K562 (cell line): ENCODE measurements at regions not wholly inside any gene's neighbourhood (a gene's known extent, or its start where the extent isn't known, plus 50 kb on each side); places are given as distances from the start of the nearest gene placed in this dataset.

ENCODE experiments used
- ATAC-seq: fragments of 200-7000 bp; cut with Tn5 transposase; 3 replicates; pipeline ENCODE4 v1.9.1; 2020; ENCODE audit warnings: moderate library complexity
- BruUV-seq: library from RNA; stranded (reverse); fragments of 400-500 nt; replicated peaks from 2 replicates; lab custom pipeline; 2021; lab: Mats Ljungman, UMichigan
- CTCF ChIA-PET: fragments of 300-600 bp; formaldehyde crosslinking; extraction: SDS; loops from one replicate; lab custom pipeline; 2021; ENCODE audit warnings: low intra/inter-chr PET ratio; lab: Yijun Ruan, JAX
- POLR2A ChIA-PET: fragments of 300-600, 350-650 bp; sonication (Branson Sonifier 250); formaldehyde crosslinking; extraction: SDS; loops from one replicate; lab custom pipeline; 2021; ENCODE audit warnings: antibody characterized with exemption, inconsistent platforms; lab: Yijun Ruan, JAX
- DNase-seq, 4 experiments: peaks; one replicate each; pipeline versions ENCODE4 v3.0.0 to v3.0.0-alpha.2; 2011 to 2018; ENCODE audit warnings: low spot score in 3 of 4, mixed read lengths in 3 of 4; ENCODE audit errors: extremely low read depth in 1 of 4
- FAIRE-seq: peaks from 2 replicates; lab custom pipeline; 2011; peaks lifted over from hg19 to GRCh38; lab: Jason Lieb, UNC
- H2AFZ ChIP-seq: 2 replicates; pipeline ENCODE4 v1.6.0; 2011; ENCODE audit warnings: low read depth, low read length, control low read depth, inconsistent platforms
- H3K27ac ChIP-seq: fragments of 200-600 bp; 3 replicates; pipeline ENCODE4 v1.8.0; 2011; ENCODE audit warnings: low read depth, mild to moderate bottlenecking, control low read depth, inconsistent platforms, low read length, moderate library complexity, mixed read lengths; ENCODE audit errors: extremely low read depth
- H3K27me3 ChIP-seq, 2 experiments: fragments of 300-600 bp in 1 of 2; 2 replicates in 1 of 2; 3 replicates in 1 of 2; pipeline versions ENCODE4 v1.6.0 to v1.8.0; 2011; ENCODE audit warnings: inconsistent platforms in 2 of 2, low read length in 2 of 2, mild to moderate bottlenecking in 1 of 2, mixed read lengths in 1 of 2, moderate library complexity in 1 of 2; ENCODE audit not compliant: control insufficient read depth in 2 of 2, insufficient read depth in 2 of 2
- H3K36me3 ChIP-seq: fragments of 300-600 bp; 3 replicates; pipeline ENCODE4 v1.8.0; 2011; ENCODE audit warnings: mild to moderate bottlenecking, low read length, inconsistent platforms; ENCODE audit not compliant: control insufficient read depth, insufficient read depth
- H3K4me1 ChIP-seq, 2 experiments: fragments of 200-600 bp in 1 of 2; replicated peaks in 1 of 2; 2 replicates in 1 of 2; 3 replicates in 1 of 2; pipeline versions ENCODE4 v1.5.1 to v1.8.0; 2011; ENCODE audit warnings: inconsistent platforms in 2 of 2, low read length in 2 of 2, mild to moderate bottlenecking in 1 of 2, mixed read lengths in 1 of 2, moderate library complexity in 1 of 2; ENCODE audit not compliant: control insufficient read depth in 2 of 2, insufficient read depth in 2 of 2
- H3K4me2 ChIP-seq: 2 replicates; pipeline ENCODE4 v1.6.1; 2011; ENCODE audit warnings: low read length, control low read depth, inconsistent platforms, mixed read lengths; ENCODE audit not compliant: insufficient read depth
- H3K4me3 ChIP-seq: fragments of 200-600 bp; sonication (generic), shearing (Covaris generic); 2 replicates; pipeline ENCODE4 v1.5.1; 2016; ENCODE audit warnings: control low read depth, inconsistent platforms
- H3K79me2 ChIP-seq: fragments of 200-600 bp; 3 replicates; pipeline ENCODE4 v1.8.0; 2011; ENCODE audit warnings: low read length, inconsistent platforms; ENCODE audit not compliant: control insufficient read depth, insufficient read depth
- H3K9ac ChIP-seq, 2 experiments: 2 replicates each; pipeline versions ENCODE4 v1.6.0 to v1.6.1; 2011; ENCODE audit warnings: low read depth in 2 of 2, low read length in 2 of 2, control low read depth in 1 of 2, inconsistent platforms in 1 of 2, mild to moderate bottlenecking in 1 of 2, mixed read lengths in 1 of 2; ENCODE audit not compliant: insufficient read depth in 1 of 2
- H3K9me1 ChIP-seq: one replicate; pipeline ENCODE4 v1.6.0; 2011; ENCODE audit warnings: inconsistent platforms, mild to moderate bottlenecking, low read length, moderate library complexity; ENCODE audit not compliant: control insufficient read depth, insufficient read depth
- H3K9me3 ChIP-seq: replicated peaks from 2 replicates; pipeline ENCODE4 v1.5.1; 2011; ENCODE audit warnings: low read depth, low read length, inconsistent platforms; ENCODE audit not compliant: control insufficient read depth, insufficient read depth
- H4K20me1 ChIP-seq: replicated peaks from 2 replicates; pipeline ENCODE4 v1.6.1; 2011; ENCODE audit warnings: low read length, inconsistent platforms, mixed read lengths; ENCODE audit not compliant: control insufficient read depth, insufficient read depth
- CBFA2T2 ChIP-seq: fragments of 450-650 bp; conservative IDR thresholded peaks from 2 replicates; pipeline ENCODE4 v1.6.1; 2017; ENCODE audit warnings: mild to moderate bottlenecking
- FOXP1 ChIP-seq: sonication (generic); formaldehyde crosslinking; IDR thresholded peaks from 2 replicates; pipeline ENCODE4 v1.8.0; 2022; ENCODE audit warnings: mild to moderate bottlenecking, missing genetic modification reagents
- MEIS2 ChIP-seq: fragments of 450-650 bp; IDR thresholded peaks from 2 replicates; pipeline ENCODE4 v1.6.1; 2014; ENCODE audit warnings: mild to moderate bottlenecking; ENCODE audit not compliant: partially characterized antibody
- MXI1 ChIP-seq: IDR thresholded peaks from 2 replicates; pipeline ENCODE4 v1.6.1; 2011; ENCODE audit warnings: low read depth, mild to moderate bottlenecking, improper control_type of control experiment, low read length
- PHF8 ChIP-seq: fragments of 200-600 bp; sonication (generic); IDR thresholded peaks from 2 replicates; pipeline ENCODE4 v1.6.1; 2012; ENCODE audit warnings: mixed run types, mild to moderate bottlenecking, inconsistent platforms, low read length, moderate library complexity, borderline replicate concordance
- POLR2H ChIP-seq: IDR thresholded peaks from 2 replicates; pipeline ENCODE4 v1.6.1; 2016; ENCODE audit warnings: missing genetic modification characterization, low read depth, mild to moderate bottlenecking, control low read depth, missing compliant biosample characterization, moderate library complexity
- SMAD1 ChIP-seq: fragments of 150-350 bp; IDR thresholded peaks from 2 replicates; pipeline ENCODE4 v1.6.1; 2014; ENCODE audit warnings: low read length, low read depth; ENCODE audit not compliant: partially characterized antibody
- SP1 ChIP-seq: sonication (generic); formaldehyde crosslinking; IDR thresholded peaks from 2 replicates; pipeline ENCODE4 v1.8.1; 2022; ENCODE audit warnings: mild to moderate bottlenecking, missing genetic modification reagents
- SRF ChIP-seq, 2 experiments: fragments of 250-450, 450-650 bp in 1 of 2; sonication (Bioruptor Pico) in 1 of 2; sonication (generic) in 1 of 2; formaldehyde crosslinking; IDR thresholded peaks; 2 replicates each; pipeline versions ENCODE4 v1.5.0 to v1.5.1; 2020 to 2022; ENCODE audit warnings: mild to moderate bottlenecking in 1 of 2, missing genetic modification reagents in 1 of 2
- SRSF7 ChIP-seq: fragments of 200-400 bp; formaldehyde crosslinking; optimal IDR thresholded peaks from 2 replicates; pipeline ENCODE3; 2017; ENCODE audit warnings: mild to moderate bottlenecking, low read depth, low read length
- ZNF146 ChIP-seq: IDR thresholded peaks from one replicate; pipeline ENCODE4 v1.6.1; 2018; ENCODE audit warnings: missing compliant biosample characterization; ENCODE audit not compliant: unreplicated experiment
- ZNF354B ChIP-seq: fragments of 250-450 bp; sonication (Bioruptor Pico); IDR thresholded peaks from 2 replicates; pipeline ENCODE4 v1.4.0; 2020
- WGBS: fragments of 100-300 bp; shearing (Covaris generic); methylation state at CpG from one replicate; pipeline ENCODE4 v1.1.6; 2016; ENCODE audit warnings: low coverage, mixed read lengths; ENCODE audit not compliant: insufficient coverage; ENCODE audit errors: missing lambda C conversion rate; 5-methylcytosine and 5-hydroxymethylcytosine counted together
- in situ Hi-C: fragments of 300-500 bp; cut with MboI; formaldehyde crosslinking; loops from 4 replicates; pipeline ENCODE4 v1.15.0; 2018; ENCODE audit warnings: inconsistent platforms, mixed read lengths
- intact Hi-C: fragments of 100-400 bp; cut with micrococcal nuclease; formaldehyde crosslinking; loops from 2 replicates; pipeline ENCODE4 v1.14.2; 2022
- TF ChIP-seq, protein P1 (sequence below), 2 experiments: fragments of 450-650 bp; formaldehyde crosslinking in 1 of 2; IDR thresholded peaks; 2 replicates each; pipeline versions ENCODE4 v1.4.0 to v1.6.1; 2014 to 2020; ENCODE audit warnings: mild to moderate bottlenecking in 2 of 2, borderline replicate concordance in 1 of 2, low read depth in 1 of 2

DNA sequence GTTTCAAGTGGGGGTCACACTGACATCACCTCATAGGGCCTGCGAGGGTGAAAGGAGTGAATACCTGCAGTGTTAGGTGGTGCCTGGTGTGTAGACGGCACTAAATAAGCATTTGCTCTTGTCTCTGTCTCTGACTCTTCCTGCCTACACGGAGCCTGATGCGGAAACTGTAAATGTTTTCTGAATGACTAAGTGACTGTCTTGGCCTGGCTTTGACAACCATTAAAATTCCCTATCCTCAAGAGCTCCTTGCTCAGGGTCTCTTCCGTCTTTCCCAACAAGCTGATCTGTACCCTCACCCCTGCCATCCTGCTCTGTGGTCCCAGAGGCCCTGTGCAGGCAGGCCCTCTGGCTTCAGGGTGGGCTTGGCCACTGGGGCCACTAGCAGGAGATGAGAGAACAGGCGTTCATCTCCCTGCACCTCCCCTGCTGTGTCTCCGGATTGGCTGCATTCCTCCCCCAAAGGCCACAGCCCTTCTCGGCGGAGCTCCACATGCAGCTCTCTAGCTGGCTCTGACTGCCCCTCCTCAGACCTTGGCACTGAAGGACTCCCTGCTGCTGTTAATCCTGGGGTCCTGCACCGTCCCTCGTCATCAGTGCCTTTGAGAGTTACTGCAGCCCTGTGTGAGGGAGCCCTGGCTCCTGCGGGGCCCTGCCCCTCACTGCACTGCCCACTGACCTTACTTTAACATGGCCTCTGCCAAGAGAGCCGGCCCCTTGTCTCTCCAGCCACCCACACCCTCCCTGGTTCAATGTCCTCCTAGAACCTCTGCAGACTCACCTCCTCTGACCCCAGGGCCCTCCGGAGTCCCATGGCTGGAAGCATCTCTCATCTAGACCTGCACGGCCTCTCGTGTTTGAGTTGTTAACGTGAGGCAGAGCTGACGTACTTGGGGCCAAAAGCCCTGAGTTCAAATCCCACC is 211.1 kb downstream of the MATN1 start (continued):
- TF ChIP-seq FOXP1 (CRISPR knock-in tag): no peak

- Histone ChIP-seq H4K20me1 (no peaks in the 10 kb centered on the region), H3K9me1 (no peaks in the 10 kb centered on the region), H3K4me2 (no peak overlapping the region), H3K27me3 (peaks cover 0 to 22% of the 10 kb centered on the region in 2 experiments; a peak in 2 of 5 replicates), H3K4me1 (no peaks in the 10 kb centered on the region), H3K9me3 (no peaks in the 10 kb centered on the region), H3K79me2 (no peaks in the 10 kb centered on the region), H3K9ac (no peak overlapping the region), H3K4me3 (no peak overlapping the region), H3K27ac (no peak overlapping the region), H3K36me3 (no peaks in the 10 kb centered on the region), H2AFZ (no peak overlapping the region)
- no TSS peak for BruUV-seq
- intact Hi-C loops: no loop called here
- 0% methylated on average over 6 of the region's 6 CpGs for WGBS
- ChIA-PET POLR2A (interaction anchor here (0.6 kb wide), 1 partner anchor 294 kb away, joined by 3 read pairs; no protein-coding TSS in a partner anchor), CTCF (no interaction called here)
- FAIRE-seq (no peak), DNase-seq (no peak), ATAC-seq (no peak)
- in situ Hi-C loops: no loop called here
- TF ChIP-seq SRF (CRISPR knock-in tag; IDR thresholded peaks at IDR 0.05) (no peak), MEIS2 (no peak), POLR2H (tag) (no peak), SMAD1 (no peak), CBFA2T2 (no peak), PHF8 (no peak), SP1 (CRISPR knock-in tag) (no peak), MXI1 (no peak), ZNF354B (CRISPR knock-in tag) (no peak), ZNF146 (no peak), SRSF7 (no peak)
- TF ChIP-seq, protein P1, sequence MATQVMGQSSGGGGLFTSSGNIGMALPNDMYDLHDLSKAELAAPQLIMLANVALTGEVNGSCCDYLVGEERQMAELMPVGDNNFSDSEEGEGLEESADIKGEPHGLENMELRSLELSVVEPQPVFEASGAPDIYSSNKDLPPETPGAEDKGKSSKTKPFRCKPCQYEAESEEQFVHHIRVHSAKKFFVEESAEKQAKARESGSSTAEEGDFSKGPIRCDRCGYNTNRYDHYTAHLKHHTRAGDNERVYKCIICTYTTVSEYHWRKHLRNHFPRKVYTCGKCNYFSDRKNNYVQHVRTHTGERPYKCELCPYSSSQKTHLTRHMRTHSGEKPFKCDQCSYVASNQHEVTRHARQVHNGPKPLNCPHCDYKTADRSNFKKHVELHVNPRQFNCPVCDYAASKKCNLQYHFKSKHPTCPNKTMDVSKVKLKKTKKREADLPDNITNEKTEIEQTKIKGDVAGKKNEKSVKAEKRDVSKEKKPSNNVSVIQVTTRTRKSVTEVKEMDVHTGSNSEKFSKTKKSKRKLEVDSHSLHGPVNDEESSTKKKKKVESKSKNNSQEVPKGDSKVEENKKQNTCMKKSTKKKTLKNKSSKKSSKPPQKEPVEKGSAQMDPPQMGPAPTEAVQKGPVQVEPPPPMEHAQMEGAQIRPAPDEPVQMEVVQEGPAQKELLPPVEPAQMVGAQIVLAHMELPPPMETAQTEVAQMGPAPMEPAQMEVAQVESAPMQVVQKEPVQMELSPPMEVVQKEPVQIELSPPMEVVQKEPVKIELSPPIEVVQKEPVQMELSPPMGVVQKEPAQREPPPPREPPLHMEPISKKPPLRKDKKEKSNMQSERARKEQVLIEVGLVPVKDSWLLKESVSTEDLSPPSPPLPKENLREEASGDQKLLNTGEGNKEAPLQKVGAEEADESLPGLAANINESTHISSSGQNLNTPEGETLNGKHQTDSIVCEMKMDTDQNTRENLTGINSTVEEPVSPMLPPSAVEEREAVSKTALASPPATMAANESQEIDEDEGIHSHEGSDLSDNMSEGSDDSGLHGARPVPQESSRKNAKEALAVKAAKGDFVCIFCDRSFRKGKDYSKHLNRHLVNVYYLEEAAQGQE (IDR thresholded peaks at IDR 0.05; ENCODE audit: borderline replicate concordance): no peak
- TF ChIP-seq, protein P1 (CRISPR knock-in tag; IDR thresholded peaks at IDR 0.05; ENCODE audit: low read depth): no peak
Measured at GRCh38 chr1:30511563-30511962, 211.8 kb downstream of the MATN1 start.
